ENCODE measurements at regions not wholly inside any gene's neighbourhood (a gene's known extent, or its start where the extent isn't known, plus 50 kb on each side); places are given as distances from the start of the nearest gene placed in this dataset.

DNA sequence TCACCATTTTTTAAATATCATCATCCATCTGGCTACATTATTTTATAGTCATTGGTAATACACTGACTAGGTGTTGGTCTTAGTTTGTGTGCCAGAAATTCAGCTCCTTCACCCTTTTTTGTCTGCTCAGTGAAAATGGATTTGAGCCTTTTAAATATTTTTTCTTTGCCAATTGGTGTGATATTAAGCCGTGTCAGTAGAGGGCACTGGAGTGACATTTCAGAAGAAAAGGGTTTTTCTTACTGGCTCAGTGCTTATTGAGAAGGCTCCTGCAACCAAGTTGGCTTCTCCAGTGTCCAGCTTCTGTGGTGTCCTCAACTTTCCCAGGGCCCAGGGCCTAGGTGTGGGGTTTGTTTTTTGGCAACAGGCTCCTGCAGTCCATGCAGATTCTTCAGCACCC lies 546.6 kb downstream of the DACH1 start:
- Mint-ChIP-seq H3K27ac (ENCODE audit: low read depth, unreplicated experiment) (no peak overlapping the region), H3K9me3 (ENCODE audit: unreplicated experiment) (peaks cover 8% of the 10 kb centered on the region), H3K4me1 (ENCODE audit: insufficient read depth, unreplicated experiment) (no peaks in the 10 kb centered on the region), H3K36me3 (ENCODE audit: insufficient read depth, unreplicated experiment) (no peaks in the 10 kb centered on the region), H3K27me3 (ENCODE audit: insufficient read depth, unreplicated experiment) (peaks cover 83% of the 10 kb centered on the region), H3K4me3 (ENCODE audit: unreplicated experiment) (no peak overlapping the region)
- intact Hi-C loops (cut with micrococcal nuclease) = loop anchor here (2.0 to 10.0 kb wide), 2 partner anchors 154 to 936 kb away; no protein-coding TSS in a partner anchor
- TF ChIP-seq, protein P1, sequence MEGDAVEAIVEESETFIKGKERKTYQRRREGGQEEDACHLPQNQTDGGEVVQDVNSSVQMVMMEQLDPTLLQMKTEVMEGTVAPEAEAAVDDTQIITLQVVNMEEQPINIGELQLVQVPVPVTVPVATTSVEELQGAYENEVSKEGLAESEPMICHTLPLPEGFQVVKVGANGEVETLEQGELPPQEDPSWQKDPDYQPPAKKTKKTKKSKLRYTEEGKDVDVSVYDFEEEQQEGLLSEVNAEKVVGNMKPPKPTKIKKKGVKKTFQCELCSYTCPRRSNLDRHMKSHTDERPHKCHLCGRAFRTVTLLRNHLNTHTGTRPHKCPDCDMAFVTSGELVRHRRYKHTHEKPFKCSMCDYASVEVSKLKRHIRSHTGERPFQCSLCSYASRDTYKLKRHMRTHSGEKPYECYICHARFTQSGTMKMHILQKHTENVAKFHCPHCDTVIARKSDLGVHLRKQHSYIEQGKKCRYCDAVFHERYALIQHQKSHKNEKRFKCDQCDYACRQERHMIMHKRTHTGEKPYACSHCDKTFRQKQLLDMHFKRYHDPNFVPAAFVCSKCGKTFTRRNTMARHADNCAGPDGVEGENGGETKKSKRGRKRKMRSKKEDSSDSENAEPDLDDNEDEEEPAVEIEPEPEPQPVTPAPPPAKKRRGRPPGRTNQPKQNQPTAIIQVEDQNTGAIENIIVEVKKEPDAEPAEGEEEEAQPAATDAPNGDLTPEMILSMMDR (IDR thresholded peaks at IDR 0.05; ENCODE audit: unreplicated experiment) = peak; percentile 43
- ChIA-PET POLR2A (no interaction called here), CTCF (interaction anchor here (0.7 kb wide), 1 partner anchor 1374 kb away, joined by 5 read pairs; no protein-coding TSS in a partner anchor)
- no TSS peak for BruUV-seq (replicated peaks)
- DNase-seq (ENCODE audit: unreplicated experiment) = peak; percentile 28

GRCh38 chr13:71316792-71317363 lies 550.1 kb downstream of the DACH1 start:
- POLR2A ChIA-PET = no interaction called here
- BruUV-seq (replicated peaks) = no TSS peak
- no peak overlapping the region for H3K4me3 Mint-ChIP-seq (ENCODE audit: unreplicated experiment)
- H3K27me3 Mint-ChIP-seq (ENCODE audit: insufficient read depth, unreplicated experiment) = peaks cover 82% of the 10 kb centered on the region
- intact Hi-C loops (cut with micrococcal nuclease) = no loop called here
- CTCF ChIA-PET = no interaction called here
- no peak for DNase-seq (ENCODE audit: unreplicated experiment)
- H3K4me1 Mint-ChIP-seq (ENCODE audit: insufficient read depth, unreplicated experiment) = no peaks in the 10 kb centered on the region
- TF ChIP-seq, protein P1 (IDR thresholded peaks at IDR 0.05; ENCODE audit: unreplicated experiment) = no peak
- H3K36me3 Mint-ChIP-seq (ENCODE audit: insufficient read depth, unreplicated experiment) = no peaks in the 10 kb centered on the region
- no peak overlapping the region for H3K27ac Mint-ChIP-seq (ENCODE audit: low read depth, unreplicated experiment)
- H3K9me3 Mint-ChIP-seq (ENCODE audit: unreplicated experiment) = peaks cover 8% of the 10 kb centered on the region

- H3K4me3 Mint-ChIP-seq (ENCODE audit: unreplicated experiment) = no peak overlapping the region
- CTCF ChIA-PET = no interaction called here
- no peaks in the 10 kb centered on the region for H3K36me3 Mint-ChIP-seq (ENCODE audit: insufficient read depth, unreplicated experiment)
- TF ChIP-seq, protein P1 (IDR thresholded peaks at IDR 0.05; ENCODE audit: unreplicated experiment) = no peak
- intact Hi-C loops (cut with micrococcal nuclease) = no loop called here
- H3K9me3 Mint-ChIP-seq (ENCODE audit: unreplicated experiment) = no peaks in the 10 kb centered on the region
- no TSS peak for BruUV-seq (replicated peaks)
- POLR2A ChIA-PET = no interaction called here
- no peak for DNase-seq (ENCODE audit: unreplicated experiment)
- H3K27me3 Mint-ChIP-seq (ENCODE audit: insufficient read depth, unreplicated experiment) = peaks cover 74% of the 10 kb centered on the region
- H3K4me1 Mint-ChIP-seq (ENCODE audit: insufficient read depth, unreplicated experiment) = no peaks in the 10 kb centered on the region
- H3K27ac Mint-ChIP-seq (ENCODE audit: low read depth, unreplicated experiment) = no peak overlapping the region
Observed at GRCh38 chr13:71312923-71313322, 554.1 kb downstream of the DACH1 start.

- CTCF ChIA-PET = interaction anchor here (1.4 to 1.8 kb wide), 2 partner anchors 12 to 19 kb away, joined by 3 to 5 read pairs; no protein-coding TSS in a partner anchor
- no peaks in the 10 kb centered on the region for H3K4me1 Mint-ChIP-seq (ENCODE audit: insufficient read depth, unreplicated experiment)
- peaks cover 81% of the 10 kb centered on the region for H3K27me3 Mint-ChIP-seq (ENCODE audit: insufficient read depth, unreplicated experiment)
- DNase-seq (ENCODE audit: unreplicated experiment) = no peak
- no TSS peak for BruUV-seq (replicated peaks)
- TF ChIP-seq, protein P1 (IDR thresholded peaks at IDR 0.05; ENCODE audit: unreplicated experiment) = no peak
- no peaks in the 10 kb centered on the region for H3K9me3 Mint-ChIP-seq (ENCODE audit: unreplicated experiment)
- H3K36me3 Mint-ChIP-seq (ENCODE audit: insufficient read depth, unreplicated experiment) = no peaks in the 10 kb centered on the region
- H3K4me3 Mint-ChIP-seq (ENCODE audit: unreplicated experiment) = no peak overlapping the region
- intact Hi-C loops (cut with micrococcal nuclease) = no loop called here
- H3K27ac Mint-ChIP-seq (ENCODE audit: low read depth, unreplicated experiment) = no peak overlapping the region
- POLR2A ChIA-PET = interaction anchor here (0.6 kb wide), 1 partner anchor 1226 kb away, joined by 3 read pairs; no protein-coding TSS in a partner anchor
Observed at GRCh38 chr13:71309905-71310304, 557.1 kb downstream of the DACH1 start.

All from MCF 10A (cell line).